ENCODE measurements at regions not wholly inside any gene's neighbourhood (a gene's known extent, or its start where the extent isn't known, plus 50 kb on each side); places are given as distances from the start of the nearest gene placed in this dataset.

DNA sequence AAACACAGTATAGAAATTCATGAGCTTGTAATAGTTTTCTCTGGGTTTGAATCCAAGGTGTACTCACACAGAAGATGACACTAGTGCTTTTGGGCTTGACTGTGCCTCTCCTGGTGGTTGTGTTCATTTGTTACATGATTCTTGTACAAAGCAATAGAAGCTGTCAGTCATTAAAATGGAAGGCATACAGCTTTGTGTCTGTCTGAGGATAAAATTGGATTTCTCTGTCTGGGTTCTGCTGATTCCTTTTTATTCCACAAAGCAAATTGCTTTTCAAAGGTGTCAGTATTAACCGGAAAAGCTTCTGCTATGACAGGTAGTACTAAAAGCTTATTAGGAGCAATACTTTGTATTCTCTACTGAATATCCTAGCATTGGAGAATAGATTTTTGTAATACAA lies 361.2 kb downstream of the SLC6A15 start:
- TF ChIP-seq, protein P1, sequence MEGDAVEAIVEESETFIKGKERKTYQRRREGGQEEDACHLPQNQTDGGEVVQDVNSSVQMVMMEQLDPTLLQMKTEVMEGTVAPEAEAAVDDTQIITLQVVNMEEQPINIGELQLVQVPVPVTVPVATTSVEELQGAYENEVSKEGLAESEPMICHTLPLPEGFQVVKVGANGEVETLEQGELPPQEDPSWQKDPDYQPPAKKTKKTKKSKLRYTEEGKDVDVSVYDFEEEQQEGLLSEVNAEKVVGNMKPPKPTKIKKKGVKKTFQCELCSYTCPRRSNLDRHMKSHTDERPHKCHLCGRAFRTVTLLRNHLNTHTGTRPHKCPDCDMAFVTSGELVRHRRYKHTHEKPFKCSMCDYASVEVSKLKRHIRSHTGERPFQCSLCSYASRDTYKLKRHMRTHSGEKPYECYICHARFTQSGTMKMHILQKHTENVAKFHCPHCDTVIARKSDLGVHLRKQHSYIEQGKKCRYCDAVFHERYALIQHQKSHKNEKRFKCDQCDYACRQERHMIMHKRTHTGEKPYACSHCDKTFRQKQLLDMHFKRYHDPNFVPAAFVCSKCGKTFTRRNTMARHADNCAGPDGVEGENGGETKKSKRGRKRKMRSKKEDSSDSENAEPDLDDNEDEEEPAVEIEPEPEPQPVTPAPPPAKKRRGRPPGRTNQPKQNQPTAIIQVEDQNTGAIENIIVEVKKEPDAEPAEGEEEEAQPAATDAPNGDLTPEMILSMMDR (IDR thresholded peaks at IDR 0.05; ENCODE audit: low read depth, low read length), result no peak
- TF ChIP-seq EZH2phosphoT487 (IDR thresholded peaks at IDR 0.05; ENCODE audit: low read depth), result no peak
